GM12864 (cell line): ENCODE measurements at regions not wholly inside any gene's neighbourhood (a gene's known extent, or its start where the extent isn't known, plus 50 kb on each side); places are given as distances from the start of the nearest gene placed in this dataset.

ENCODE experiments used
- DNase-seq: peaks from one replicate; pipeline ENCODE4 v3.0.0-alpha.2; 2011; ENCODE audit warnings: low read depth
- H3K4me3 ChIP-seq: 2 replicates; pipeline ENCODE4 v1.5.1; 2011; ENCODE audit warnings: mild to moderate bottlenecking, low read depth, low read length, control low read depth
- TF ChIP-seq, protein P1 (sequence below): IDR thresholded peaks from 2 replicates; pipeline ENCODE4 v1.5.1; 2011; ENCODE audit warnings: low read depth, mild to moderate bottlenecking, moderate library complexity, low read length, control low read depth, inconsistent platforms; ENCODE audit errors: missing control alignments

DNA sequence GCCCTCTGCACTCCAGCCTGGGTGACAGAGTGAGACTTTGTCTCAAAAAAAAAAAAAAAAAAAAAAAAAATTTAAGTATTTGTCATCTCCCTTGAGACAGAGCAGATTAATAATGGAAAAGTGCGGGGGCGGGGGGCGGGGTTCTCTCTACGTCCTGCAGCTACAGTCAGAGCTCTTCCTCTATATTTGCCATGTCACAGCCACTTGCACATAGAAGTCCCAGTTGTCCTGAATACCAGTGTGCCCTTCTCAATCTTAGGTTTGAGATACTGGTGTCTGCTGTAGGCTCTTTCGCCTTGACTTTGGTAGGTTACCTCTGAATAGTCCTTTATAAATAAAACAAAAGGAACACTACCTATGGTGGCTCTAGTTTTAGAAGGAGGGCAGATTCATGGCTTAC is 237.8 kb upstream of the PGRMC2 start:
- DNase-seq: no peak

DNA sequence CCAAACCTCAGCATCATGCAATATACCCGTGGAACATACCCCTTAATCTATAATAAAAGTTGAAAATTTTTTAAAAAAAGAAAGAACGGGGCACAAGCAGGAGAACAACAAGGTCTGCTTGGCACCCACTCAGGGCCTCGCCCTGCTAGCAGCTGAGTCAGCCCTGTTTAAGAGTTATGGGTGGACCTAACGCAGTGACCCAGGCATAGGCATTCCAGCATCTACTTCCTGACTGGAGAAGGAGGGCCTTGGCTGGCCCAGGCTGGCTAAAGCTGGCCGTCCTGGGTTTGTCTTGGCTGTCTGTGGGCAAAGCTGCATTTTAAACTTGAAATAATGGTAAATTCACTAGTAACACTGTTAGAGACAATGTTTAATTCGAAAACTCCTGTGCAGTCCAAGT is 236.7 kb upstream of the PGRMC2 start:
- no peak for DNase-seq
- H3K4me3 ChIP-seq: no peak overlapping the region
- TF ChIP-seq, protein P1, sequence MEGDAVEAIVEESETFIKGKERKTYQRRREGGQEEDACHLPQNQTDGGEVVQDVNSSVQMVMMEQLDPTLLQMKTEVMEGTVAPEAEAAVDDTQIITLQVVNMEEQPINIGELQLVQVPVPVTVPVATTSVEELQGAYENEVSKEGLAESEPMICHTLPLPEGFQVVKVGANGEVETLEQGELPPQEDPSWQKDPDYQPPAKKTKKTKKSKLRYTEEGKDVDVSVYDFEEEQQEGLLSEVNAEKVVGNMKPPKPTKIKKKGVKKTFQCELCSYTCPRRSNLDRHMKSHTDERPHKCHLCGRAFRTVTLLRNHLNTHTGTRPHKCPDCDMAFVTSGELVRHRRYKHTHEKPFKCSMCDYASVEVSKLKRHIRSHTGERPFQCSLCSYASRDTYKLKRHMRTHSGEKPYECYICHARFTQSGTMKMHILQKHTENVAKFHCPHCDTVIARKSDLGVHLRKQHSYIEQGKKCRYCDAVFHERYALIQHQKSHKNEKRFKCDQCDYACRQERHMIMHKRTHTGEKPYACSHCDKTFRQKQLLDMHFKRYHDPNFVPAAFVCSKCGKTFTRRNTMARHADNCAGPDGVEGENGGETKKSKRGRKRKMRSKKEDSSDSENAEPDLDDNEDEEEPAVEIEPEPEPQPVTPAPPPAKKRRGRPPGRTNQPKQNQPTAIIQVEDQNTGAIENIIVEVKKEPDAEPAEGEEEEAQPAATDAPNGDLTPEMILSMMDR: no peak

More for the DNA sequence above, 237.8 kb upstream of the PGRMC2 start:
- no peak overlapping the region for H3K4me3 ChIP-seq
- TF ChIP-seq, protein P1: no peak

DNA sequence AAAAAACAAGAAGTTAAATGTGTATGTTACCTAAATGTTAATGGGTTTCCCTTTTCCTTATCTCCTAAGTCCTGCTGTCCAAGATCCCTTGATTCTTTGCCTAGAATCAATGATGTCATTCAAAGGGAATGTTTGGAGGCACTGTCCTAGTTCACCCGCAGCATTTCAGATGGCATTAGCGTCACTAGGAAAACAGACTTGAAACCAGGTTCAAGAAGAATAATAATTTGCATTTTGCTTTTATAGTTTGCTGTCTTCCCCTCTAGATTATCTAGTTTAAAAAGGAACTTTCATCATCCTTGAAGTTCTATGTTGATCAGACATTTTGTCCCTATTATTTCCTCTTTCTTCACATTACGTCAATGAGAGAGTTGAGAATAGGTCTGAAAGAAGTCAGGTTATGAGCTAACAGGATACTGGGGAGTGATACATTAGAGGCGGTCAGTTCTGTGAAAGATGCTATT is 234.1 kb upstream of the PGRMC2 start:
- TF ChIP-seq, protein P1: no peak
- no peak for DNase-seq
- H3K4me3 ChIP-seq: no peak overlapping the region

DNA sequence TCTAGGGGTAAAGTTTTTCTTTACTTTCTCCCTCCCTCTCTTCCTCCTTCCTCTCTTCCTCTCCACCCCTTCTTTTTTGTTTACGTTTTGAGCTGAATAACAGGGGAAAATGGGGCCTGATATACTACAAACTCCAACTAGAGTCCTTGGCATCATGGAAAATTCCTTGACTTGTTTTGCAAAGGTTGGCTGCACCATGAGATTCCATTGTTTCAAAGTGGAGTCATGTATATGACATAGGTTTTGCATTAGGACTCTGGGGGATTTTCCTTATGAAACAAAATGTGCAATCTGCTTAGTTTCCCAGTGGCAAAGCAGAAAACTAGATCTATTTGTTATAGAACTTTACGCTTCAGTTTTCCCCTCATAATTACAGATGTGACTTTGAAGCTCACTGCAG is 233.5 kb upstream of the PGRMC2 start:
- TF ChIP-seq, protein P1: no peak
- no peak overlapping the region for H3K4me3 ChIP-seq
- no peak for DNase-seq

DNA sequence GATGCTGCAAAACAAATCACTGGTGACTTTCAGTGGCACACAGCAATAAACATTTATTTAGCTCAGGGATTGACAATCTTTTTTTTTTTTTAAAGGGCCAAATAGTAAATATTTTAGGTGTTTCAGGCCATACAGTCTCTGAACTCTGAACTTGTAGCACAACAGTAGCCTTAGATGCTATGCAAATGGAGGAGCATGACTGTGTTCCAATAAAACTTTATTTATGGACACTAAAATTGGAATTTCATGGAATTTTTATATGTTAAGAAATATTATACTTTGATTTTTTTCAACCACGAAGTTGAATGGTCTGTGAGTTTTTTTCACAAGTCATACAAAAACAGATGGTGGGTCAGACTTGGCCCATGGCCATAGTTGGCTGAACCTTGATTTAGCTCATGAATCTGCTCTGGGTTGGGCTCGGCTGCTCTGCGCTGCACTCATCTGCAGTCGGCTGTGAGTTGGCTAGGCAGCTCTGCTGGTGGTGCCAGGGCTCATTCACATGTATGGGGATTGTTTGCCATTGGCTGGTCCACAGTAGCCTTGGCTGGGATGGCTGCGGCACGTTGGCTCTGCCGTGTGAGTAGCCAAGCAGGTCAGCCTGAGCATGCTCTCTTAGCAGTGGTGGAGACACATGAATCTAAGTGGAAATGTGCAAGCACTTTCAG is 231.7 kb upstream of the PGRMC2 start:
- no peak overlapping the region for H3K4me3 ChIP-seq
- DNase-seq: no peak
- TF ChIP-seq, protein P1: no peak

DNA sequence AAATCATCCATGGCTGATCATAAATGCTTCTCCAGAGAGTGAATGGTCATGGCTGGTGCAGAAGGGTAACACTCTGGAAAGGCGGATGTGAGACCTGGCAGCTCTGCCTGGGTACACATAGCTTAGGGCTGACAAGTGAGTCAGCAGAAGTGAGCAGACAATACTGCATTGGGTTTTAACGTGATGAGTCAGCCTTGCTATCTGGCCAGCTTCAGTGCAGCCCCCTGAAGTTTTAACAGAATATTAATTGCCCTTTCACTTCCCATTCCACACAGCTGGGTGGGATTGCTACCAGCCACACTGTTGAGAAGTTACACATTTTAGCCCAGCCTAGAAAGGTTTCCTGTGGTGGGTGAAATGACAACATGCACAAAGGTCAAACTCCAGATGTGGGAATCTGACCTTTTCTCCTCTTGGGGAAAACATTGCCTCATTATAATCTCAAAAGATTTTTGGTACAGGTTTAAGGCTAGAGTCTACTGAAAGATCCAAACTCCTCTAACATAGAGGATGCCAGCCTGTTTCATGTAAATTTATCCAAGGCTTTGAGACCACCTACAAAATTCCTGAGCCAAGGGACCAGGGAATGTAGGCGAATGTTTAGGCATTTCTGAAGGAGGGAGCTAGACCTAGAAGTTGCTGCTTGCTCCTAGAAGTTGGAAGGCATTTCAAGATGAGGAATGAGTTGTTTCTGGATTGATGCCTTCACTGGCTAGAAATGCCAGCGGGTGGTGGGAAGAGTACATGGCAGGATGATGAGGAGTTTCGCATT is 230.3 kb upstream of the PGRMC2 start:
- TF ChIP-seq, protein P1: no peak
- H3K4me3 ChIP-seq: no peak overlapping the region
- peak; percentile 71 for DNase-seq
